NCI-H1092 (cell line): ENCODE measurements at regions not wholly inside any gene's neighbourhood (a gene's known extent, or its start where the extent isn't known, plus 50 kb on each side); places are given as distances from the start of the nearest gene placed in this dataset.

ENCODE experiments used
- DNase-seq: peaks from one replicate; lab custom pipeline; 2025; lab: John Stamatoyannopoulos, UW

GRCh38 chr6:18962361-18962905 lies 575.3 kb downstream of the RNF144B start:
- DNase-seq = no peak

- DNase-seq = no peak
These were observed 576.3 kb downstream of the RNF144B start for GRCh38 chr6:18963439-18963838.

GRCh38 chr6:18973251-18973650 lies 586.1 kb downstream of the RNF144B start:
- DNase-seq = no peak

- no peak for DNase-seq
These were observed 588.9 kb downstream of the RNF144B start for GRCh38 chr6:18976091-18976490.

GRCh38 chr6:18976966-18977365 lies 589.8 kb downstream of the RNF144B start:
- no peak for DNase-seq

GRCh38 chr6:18978337-18979128 lies 591.4 kb downstream of the RNF144B start:
- peak; percentile 15 for DNase-seq

GRCh38 chr6:18985061-18985460 lies 597.9 kb downstream of the RNF144B start:
- DNase-seq = no peak

GRCh38 chr6:18985996-18986395 lies 598.8 kb downstream of the RNF144B start:
- no peak for DNase-seq

GRCh38 chr6:18988636-18989035 lies 601.5 kb downstream of the RNF144B start:
- no peak for DNase-seq

- DNase-seq = peak; percentile 84
These were observed 603.2 kb downstream of the RNF144B start for GRCh38 chr6:18990059-18990978.

GRCh38 chr6:18997375-18997826 lies 610.3 kb downstream of the RNF144B start:
- no peak for DNase-seq

GRCh38 chr6:19002976-19003560 lies 615.9 kb downstream of the RNF144B start:
- DNase-seq = no peak

- DNase-seq = no peak
These were observed 617.0 kb downstream of the RNF144B start for GRCh38 chr6:19004176-19004575.

GRCh38 chr6:19009769-19010168 lies 622.6 kb downstream of the RNF144B start:
- no peak for DNase-seq

GRCh38 chr6:19013026-19013705 lies 626.0 kb downstream of the RNF144B start:
- no peak for DNase-seq

GRCh38 chr6:19024737-19025136 lies 637.6 kb downstream of the RNF144B start:
- peak; percentile 46 for DNase-seq

- DNase-seq = no peak
These were observed 641.1 kb downstream of the RNF144B start for GRCh38 chr6:19028201-19028600.

- no peak for DNase-seq
These were observed 645.6 kb downstream of the RNF144B start for GRCh38 chr6:19032591-19033295.

GRCh38 chr6:19033683-19034082 lies 646.5 kb downstream of the RNF144B start:
- no peak for DNase-seq

GRCh38 chr6:19034986-19035385 lies 647.8 kb downstream of the RNF144B start:
- DNase-seq = no peak
